Activated gamma-delta T cell treated with Interleukin-2 at 50 U/mL for 16 hours (primary cell): ENCODE measurements at regions not wholly inside any gene's neighbourhood (a gene's known extent, or its start where the extent isn't known, plus 50 kb on each side); places are given as distances from the start of the nearest gene placed in this dataset.

Experiments
- DNase-seq: peaks from one replicate; pipeline ENCODE4 v3.0.0-alpha.2; 2020

DNA sequence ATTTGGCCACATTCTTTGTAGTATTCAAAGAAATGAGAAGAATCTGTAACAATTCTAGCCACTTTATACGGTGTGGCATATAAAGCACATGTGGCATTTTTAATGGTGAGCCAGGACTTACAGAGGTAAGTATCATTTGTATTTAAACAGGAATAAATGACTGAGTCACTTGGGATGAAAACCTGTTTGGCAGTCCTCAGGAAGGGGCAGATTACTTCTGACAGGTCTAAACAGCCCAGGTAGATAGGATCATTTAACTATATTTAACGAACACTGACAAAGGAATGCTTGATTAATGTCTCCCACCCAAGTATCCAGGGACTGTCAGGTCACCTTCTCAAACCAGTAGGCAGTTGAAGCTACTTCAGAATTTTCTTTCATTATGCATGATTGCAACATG, 241.5 kb upstream of the SATB1 start:
- no peak for DNase-seq

DNA sequence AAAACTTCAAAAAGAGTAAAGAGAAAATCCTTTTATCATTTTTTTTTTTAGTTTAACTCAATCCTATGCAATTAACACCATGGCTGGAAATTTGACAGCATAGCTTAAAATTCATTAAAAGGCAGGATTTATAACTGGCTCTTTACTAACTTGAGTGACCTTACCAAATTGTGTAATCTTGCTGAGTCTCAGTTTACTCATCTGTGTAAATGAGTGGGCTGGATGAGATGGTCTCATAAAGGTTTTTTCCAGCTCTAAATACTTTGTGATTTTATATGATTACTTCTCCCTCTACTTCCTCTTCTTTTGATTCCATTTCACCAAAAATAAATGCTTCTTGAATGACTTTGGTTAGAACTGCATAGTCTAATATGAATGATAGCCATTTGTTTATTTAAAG, 234.9 kb upstream of the SATB1 start:
- no peak for DNase-seq

DNA sequence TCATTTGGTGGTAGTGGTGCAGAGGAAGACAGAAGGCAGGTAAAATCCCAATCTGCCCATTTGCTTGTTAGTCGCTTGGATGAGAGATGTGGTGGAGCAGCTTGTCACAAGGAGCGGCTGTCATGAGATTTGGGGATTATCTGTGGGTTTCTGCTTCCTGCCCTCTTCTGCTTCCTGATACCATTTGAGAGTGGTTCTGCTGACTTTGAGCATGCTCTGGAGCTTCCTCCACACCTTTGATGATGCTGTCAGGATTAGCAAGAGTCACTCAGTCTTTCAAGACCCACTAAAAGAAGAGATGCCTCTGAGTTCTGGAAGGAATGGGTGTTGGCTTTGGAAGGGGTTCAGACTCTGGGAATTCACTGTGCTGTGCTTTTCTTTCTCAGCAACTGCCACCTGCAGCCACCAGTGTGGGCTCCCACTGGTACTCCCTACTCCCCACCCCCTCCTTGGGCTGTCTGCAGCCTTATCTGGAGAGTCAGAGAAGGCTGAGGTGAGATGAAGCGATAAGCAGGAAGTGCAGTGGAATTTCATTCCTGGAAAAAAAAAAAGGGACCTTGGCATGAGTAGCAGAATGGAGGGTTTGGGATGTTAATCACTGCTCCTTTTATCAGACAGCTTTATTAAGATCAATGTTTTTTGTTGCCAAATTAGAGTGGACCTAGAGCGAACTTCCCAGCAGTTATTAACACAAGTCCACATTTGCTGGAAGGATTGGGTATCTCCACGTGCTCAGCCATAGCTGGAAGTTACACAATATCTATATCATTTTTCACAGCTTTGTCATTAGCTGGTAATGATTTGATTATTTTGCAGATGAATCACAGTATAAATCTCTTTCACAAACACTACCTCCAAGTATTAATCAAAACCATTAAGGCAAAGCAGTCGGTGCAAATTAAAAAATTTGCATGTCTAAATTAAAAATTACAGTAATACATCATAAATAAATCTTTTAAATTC, 233.0 kb upstream of the SATB1 start:
- no peak for DNase-seq

DNA sequence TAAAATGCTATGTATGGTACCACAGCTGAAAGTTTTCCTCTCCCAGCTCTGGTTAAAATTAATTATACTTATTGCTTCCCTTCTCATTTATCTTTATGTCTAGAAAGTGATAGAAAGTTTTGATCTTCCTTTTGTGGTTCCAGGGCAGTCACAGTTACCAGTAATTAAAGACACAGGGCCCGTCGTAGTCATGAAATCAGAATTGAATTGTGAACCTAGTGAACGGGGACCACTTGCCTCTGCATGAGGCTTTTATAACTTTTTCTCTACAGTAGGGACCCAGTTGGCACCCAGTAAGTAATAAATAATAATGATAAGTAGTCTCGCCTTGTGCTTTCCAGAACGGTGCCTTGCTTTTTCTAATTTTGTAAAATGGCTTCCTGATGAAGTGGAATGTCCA, 231.7 kb upstream of the SATB1 start:
- DNase-seq = no peak

- DNase-seq = no peak
Observed at GRCh38 chr3:18656410-18656809, 231.3 kb upstream of the SATB1 start.

DNA sequence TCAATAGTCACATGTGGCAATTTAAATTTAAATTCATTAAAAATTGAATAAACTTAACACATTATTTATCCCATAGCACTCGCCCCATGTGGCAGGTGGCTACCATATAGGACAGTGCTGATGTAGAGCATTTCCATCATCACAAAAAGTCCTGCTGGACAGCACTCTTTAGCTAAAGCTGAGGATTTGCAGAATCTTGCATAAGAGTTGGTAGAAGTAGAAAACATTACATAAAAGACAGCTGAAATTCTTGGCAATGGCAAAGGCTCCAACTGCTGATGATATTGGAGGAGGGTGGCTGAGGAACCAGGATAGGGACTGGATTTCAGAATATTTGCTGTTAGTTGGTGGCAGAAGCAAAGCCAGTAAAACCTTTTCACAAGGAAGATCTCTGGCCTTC, 230.7 kb upstream of the SATB1 start:
- DNase-seq = no peak

GRCh38 chr3:18652781-18653180, 227.6 kb upstream of the SATB1 start:
- no peak for DNase-seq

DNA sequence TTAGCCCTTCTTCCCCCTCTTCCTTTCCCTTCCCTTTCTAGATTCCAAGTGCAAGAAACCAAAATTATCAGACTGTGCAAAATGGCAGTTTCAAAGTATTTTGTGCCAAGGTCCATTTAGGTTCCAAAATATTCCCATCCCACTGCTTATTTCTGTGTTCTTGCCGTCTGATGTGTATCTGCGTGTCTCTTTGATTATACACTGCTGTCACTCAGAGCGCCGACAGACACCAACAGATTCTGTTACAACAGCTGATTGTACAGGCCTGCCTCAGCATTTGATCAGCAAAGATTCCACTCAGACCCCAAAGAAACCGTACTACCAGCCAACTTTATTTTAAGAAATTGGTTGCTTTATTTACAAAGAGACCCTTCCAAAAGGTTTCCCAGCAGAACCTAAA, 225.6 kb upstream of the SATB1 start:
- no peak for DNase-seq

- no peak for DNase-seq
Observed at GRCh38 chr3:18649666-18650363, 224.7 kb upstream of the SATB1 start.

- no peak for DNase-seq
Observed at GRCh38 chr3:18648868-18649462, 223.8 kb upstream of the SATB1 start.

GRCh38 chr3:18648159-18648558, 223.0 kb upstream of the SATB1 start:
- no peak for DNase-seq

DNA sequence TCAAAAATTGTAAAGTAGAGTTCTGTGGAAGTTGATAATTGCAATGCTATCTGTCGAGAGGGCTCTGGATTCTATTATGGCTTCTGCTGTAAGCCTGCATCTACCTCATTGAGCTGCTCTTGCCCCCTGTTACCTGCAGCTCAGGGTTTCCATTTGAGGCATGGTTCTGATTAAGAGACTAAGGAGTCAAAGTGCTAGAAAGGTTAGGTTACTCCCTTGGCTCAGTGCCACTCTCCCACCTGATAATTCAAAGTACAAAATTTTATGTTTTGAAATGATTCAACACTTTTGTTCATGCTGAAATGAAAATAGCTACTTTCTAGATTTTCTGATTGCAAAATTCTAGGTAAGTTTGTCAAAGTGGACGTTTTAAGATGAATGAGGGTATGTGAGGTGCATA, 220.5 kb upstream of the SATB1 start:
- no peak for DNase-seq

GRCh38 chr3:18643281-18643680, 218.1 kb upstream of the SATB1 start:
- DNase-seq = no peak

DNA sequence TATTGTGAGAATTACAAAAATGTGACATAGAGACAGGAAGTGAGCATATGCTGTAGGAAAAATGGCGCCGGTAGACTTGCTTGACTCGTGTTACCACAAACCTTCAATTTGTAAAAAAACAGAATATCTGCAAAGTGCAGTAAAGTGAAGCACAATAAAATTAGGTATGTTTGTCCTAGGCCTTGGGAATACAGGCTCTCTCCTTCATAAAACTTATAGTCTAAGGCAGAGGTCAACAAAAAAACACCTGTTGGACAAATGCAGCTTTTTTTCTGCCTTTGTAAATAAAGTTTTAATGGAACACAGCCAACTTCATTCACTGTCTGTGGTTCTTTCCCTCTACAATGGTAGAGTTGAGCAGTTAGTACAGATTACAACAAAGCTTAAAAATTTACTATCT, 216.8 kb upstream of the SATB1 start:
- DNase-seq = no peak

GRCh38 chr3:18635215-18635614, 210.1 kb upstream of the SATB1 start:
- no peak for DNase-seq

GRCh38 chr3:18634461-18634860, 209.3 kb upstream of the SATB1 start:
- no peak for DNase-seq

- no peak for DNase-seq
Observed at GRCh38 chr3:18633002-18633401, 207.9 kb upstream of the SATB1 start.

DNA sequence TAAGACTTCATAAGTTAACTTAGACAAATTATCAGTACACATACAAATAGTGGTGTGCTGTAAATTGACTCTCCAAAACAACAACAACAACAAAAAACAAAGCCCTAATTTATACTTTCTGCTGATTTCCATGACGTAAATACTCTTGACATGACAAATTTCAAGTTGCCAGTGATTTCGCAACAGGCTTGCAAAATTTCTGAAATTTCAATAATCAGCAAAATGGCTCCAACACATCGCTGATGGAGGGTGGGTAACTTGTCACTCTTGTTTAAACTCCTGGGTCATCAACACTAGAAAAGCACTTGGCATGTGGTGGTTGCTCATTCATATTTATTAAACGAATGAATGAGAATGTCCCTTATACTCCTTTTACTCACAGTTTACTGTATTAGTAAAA, 205.2 kb upstream of the SATB1 start:
- no peak for DNase-seq

- DNase-seq = no peak
Observed at GRCh38 chr3:18625085-18625484, 199.9 kb upstream of the SATB1 start.

DNA sequence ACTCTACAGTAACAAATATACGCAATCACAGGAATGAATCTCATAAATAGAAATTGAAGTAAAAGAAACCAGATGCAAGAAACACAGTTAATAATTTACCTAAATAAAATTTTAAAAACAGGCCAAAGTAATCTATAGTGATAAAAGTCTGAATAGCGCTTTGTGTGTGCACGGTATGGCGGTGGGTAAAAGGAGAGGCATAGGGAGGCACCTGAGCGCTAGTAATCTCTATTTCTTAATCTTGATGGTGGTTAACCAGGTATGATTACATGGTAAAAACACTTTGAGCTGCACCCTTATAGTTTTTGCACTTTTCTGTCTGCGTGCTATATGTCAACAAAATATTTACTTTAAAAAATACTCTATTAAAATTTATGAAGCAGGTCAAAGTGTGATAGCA, 198.1 kb upstream of the SATB1 start:
- DNase-seq = no peak

DNA sequence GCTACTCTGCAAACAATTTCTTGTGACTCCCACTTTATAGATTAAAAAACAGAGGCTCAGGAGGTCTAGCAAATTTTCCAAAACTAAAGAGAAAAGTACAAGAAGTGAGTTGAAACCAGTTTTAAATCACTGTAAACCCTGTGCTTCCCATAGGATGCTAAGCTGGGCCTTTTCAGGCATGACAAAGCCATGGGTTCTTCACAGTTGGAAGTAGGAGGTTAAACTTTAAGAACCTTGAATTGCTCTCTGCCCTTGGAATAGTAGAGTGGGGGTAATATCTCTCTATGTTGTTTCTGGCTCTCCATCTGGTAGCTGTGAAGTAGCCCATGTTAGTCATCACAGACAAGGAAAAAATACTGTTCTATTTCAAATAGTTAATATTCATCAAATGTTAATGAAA, 193.6 kb upstream of the SATB1 start:
- DNase-seq = no peak

DNA sequence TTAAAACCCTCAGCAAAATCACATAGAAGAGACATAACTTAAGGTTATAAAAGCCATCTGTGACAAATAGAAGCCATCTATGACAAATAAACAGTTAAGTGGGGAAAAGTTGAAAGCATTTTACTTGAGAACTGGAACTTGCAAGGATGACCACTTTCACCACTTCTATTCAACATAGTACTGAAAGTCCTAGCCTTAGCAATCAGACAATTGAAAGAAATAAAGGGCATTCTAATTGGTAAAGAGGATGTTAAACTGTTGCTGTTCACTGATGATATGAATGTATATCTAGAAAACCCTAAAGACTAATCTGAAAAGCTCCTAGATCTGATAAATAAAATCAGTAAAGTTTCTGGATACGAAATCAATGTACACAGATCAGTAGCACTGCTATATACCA, 186.9 kb upstream of the SATB1 start:
- DNase-seq = no peak

- DNase-seq = no peak
Observed at GRCh38 chr3:18609187-18609586, 184.0 kb upstream of the SATB1 start.

GRCh38 chr3:18597919-18598318, 172.8 kb upstream of the SATB1 start:
- no peak for DNase-seq
